Kidney epithelial cell (primary cell): ENCODE measurements at regions not wholly inside any gene's neighbourhood (a gene's known extent, or its start where the extent isn't known, plus 50 kb on each side); places are given as distances from the start of the nearest gene placed in this dataset.

Source experiments
- DNase-seq: peaks from one replicate; pipeline ENCODE4 v3.0.0-alpha.2; 2010; ENCODE audit warnings: low read depth
- H3K27me3 ChIP-seq: 2 replicates; pipeline ENCODE4 v1.6.0; 2011; ENCODE audit warnings: low read length; ENCODE audit not compliant: control insufficient read depth, insufficient read depth
- H3K36me3 ChIP-seq: 2 replicates; pipeline ENCODE4 v1.5.1; 2011; ENCODE audit warnings: low read length; ENCODE audit not compliant: control insufficient read depth, insufficient read depth
- H3K4me3 ChIP-seq: 2 replicates; pipeline ENCODE4 v1.5.1; 2011; ENCODE audit warnings: low read depth, mild to moderate bottlenecking, control low read depth, low read length
- CTCF ChIP-seq: IDR thresholded peaks from 2 replicates; pipeline ENCODE4 v1.5.1; 2011; ENCODE audit warnings: mild to moderate bottlenecking, moderate library complexity, low read length, control low read depth, inconsistent platforms; ENCODE audit not compliant: insufficient read depth, poor library complexity, severe bottlenecking

- H3K27me3 ChIP-seq: no peaks in the 10 kb centered on the region
- no peak overlapping the region for H3K4me3 ChIP-seq
- no peak for TF ChIP-seq CTCF
- no peak for DNase-seq
- no peaks in the 10 kb centered on the region for H3K36me3 ChIP-seq
Observed at GRCh38 chr4:71253545-71253944, 85.3 kb upstream of the SLC4A4 start.

GRCh38 chr4:71254451-71255012, 84.3 kb upstream of the SLC4A4 start:
- TF ChIP-seq CTCF: no peak
- no peak for DNase-seq

GRCh38 chr4:71255976-71256375, 82.8 kb upstream of the SLC4A4 start:
- Histone ChIP-seq H3K36me3 (no peaks in the 10 kb centered on the region), H3K27me3 (no peaks in the 10 kb centered on the region), H3K4me3 (no peak overlapping the region)
- no peak for DNase-seq
- no peak for TF ChIP-seq CTCF

More at GRCh38 chr4:71254451-71255012, 84.3 kb upstream of the SLC4A4 start:
- H3K36me3 ChIP-seq: no peaks in the 10 kb centered on the region
- no peak overlapping the region for H3K4me3 ChIP-seq
- no peaks in the 10 kb centered on the region for H3K27me3 ChIP-seq

DNA sequence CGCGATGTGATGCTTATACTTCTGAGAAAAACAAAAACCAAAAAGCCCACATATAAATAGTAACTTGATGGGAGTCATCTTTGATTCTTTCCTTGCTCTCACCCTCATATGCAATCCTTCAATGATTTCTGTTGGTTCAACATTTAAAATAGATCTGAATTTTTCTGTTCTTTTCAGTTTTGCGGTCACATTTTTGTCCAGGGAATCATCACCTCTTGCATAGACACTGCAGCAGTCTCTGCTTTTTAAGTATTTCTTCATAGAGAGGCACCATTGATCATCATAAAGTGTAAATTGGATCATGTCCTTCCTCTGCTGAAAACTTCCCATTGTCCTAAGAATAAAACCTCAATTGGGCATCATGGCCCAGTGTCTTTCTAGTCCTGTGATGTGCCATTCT, 81.1 kb upstream of the SLC4A4 start:
- no peak for TF ChIP-seq CTCF
- Histone ChIP-seq H3K27me3 (no peaks in the 10 kb centered on the region), H3K4me3 (no peak overlapping the region), H3K36me3 (no peaks in the 10 kb centered on the region)
- DNase-seq: no peak

DNA sequence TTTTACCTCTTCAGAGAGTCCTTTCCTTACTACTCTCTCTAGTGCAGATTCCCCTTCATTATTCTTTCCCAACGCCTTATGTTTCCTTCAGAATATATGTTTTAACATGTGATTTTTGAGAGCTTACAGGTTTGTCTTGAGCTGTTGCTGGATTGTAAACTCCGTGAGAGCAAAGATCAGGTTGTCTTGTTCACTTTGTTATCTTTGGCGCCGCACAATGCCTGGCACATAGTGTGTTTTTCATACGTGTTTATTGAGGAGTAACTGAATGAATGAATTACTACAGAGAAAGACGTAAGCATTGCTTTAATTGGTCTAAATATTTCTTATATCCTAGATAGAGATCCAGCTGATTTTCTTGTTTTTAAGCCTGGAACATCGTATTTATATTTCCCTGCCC, 80.5 kb upstream of the SLC4A4 start:
- DNase-seq: no peak
- Histone ChIP-seq H3K27me3 (no peaks in the 10 kb centered on the region), H3K36me3 (no peaks in the 10 kb centered on the region), H3K4me3 (no peak overlapping the region)
- no peak for TF ChIP-seq CTCF

DNA sequence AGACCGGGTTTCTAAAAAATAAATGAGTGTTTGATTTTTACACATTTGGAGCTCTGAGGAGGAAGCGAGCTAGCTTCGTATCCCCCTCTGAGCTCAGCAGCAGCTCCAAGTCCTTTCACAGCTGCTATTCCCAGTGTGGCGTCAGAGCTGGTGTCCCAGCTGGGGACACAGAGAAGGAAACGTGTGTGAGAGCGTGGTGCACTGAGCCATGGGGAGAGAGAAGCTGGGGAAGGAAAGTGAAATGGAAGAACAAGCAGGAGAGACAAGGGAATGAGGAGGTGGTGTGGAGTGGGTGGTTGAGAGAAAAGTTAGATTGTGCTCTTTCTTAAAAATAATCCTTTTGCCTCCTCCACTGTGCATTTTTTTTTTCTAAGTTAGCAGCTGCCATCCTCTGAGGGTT, 79.5 kb upstream of the SLC4A4 start:
- DNase-seq: no peak
- H3K36me3 ChIP-seq: no peaks in the 10 kb centered on the region
- TF ChIP-seq CTCF: no peak
- H3K4me3 ChIP-seq: no peak overlapping the region
- no peaks in the 10 kb centered on the region for H3K27me3 ChIP-seq
